Stomach (tissue), 8 donors: ENCODE measurements at regions not wholly inside any gene's neighbourhood (a gene's known extent, or its start where the extent isn't known, plus 50 kb on each side); places are given as distances from the start of the nearest gene placed in this dataset.
A peak's percentile ranks its signal among the peaks of the same experiment; 100 is the strongest.

ENCODE experiments used
- DNase-seq, 2 donors: peaks; one replicate each; pipeline versions ENCODE4 v3.0.0 to v3.0.0-alpha.2; 2013 to 2019
- H3K27ac ChIP-seq, 5 donors: fragments of 200-600 bp in 4 of 5; sonication (generic) in 4 of 5; one replicate each; pipeline ENCODE4 v1.5.1; 2013 to 2019; ENCODE audit warnings: mild to moderate bottlenecking in 1 of 5, moderate library complexity in 1 of 5
- H3K27me3 ChIP-seq, 3 donors: fragments of 200-600 bp; sonication (generic); one replicate each; pipeline ENCODE4 v1.5.1; 2017 to 2019; ENCODE audit warnings: mixed run types in 1 of 3
- H3K36me3 ChIP-seq, 4 donors: fragments of 200-600 bp; sonication (generic); 1 replicate in 3 of 4; 2 replicates in 1 of 4; pipeline ENCODE4 v1.5.1; 2016 to 2019
- H3K4me1 ChIP-seq, 4 donors: fragments of 200-600 bp; sonication (generic); one replicate each; pipeline ENCODE4 v1.5.1; 2016 to 2019
- H3K4me3 ChIP-seq, 4 donors: fragments of 200-600 bp; sonication (generic) in 3 of 4; one replicate each; pipeline ENCODE4 v1.5.1; 2016 to 2019; ENCODE audit warnings: mild to moderate bottlenecking in 1 of 4
- H3K9me3 ChIP-seq, 4 donors: fragments of 200-600 bp; sonication (generic); one replicate each; pipeline ENCODE4 v1.5.1; 2016 to 2019
- CTCF ChIP-seq, 7 experiments: fragments of 450-650 bp in 4 of 7; fragments of 200-600 bp in 3 of 7; sonication (generic) in 3 of 7; IDR thresholded peaks; one replicate each; pipeline ENCODE4 v1.5.1; 2016 to 2019; ENCODE audit warnings: antibody characterized with exemption in 7 of 7, control low read depth in 2 of 7, mild to moderate bottlenecking in 1 of 7
- EP300 ChIP-seq: sonication (generic); formaldehyde crosslinking; IDR thresholded peaks from one replicate; pipeline ENCODE4 v1.6.1; 2017; ENCODE audit warnings: antibody characterized with exemption
- POLR2A ChIP-seq, 4 donors: fragments of 450-650 bp; IDR thresholded peaks; one replicate each; pipeline ENCODE4 v1.6.1; 2016; ENCODE audit warnings: antibody characterized with exemption in 4 of 4, control low read depth in 2 of 4, mild to moderate bottlenecking in 1 of 4, moderate library complexity in 1 of 4
- POLR2AphosphoS5 ChIP-seq, 3 donors: sonication (generic); formaldehyde crosslinking; IDR thresholded peaks; one replicate each; pipeline ENCODE4 v1.6.1; 2016; ENCODE audit warnings: antibody characterized with exemption in 3 of 3
- WGBS, 5 donors: extraction: QIAGEN DNeasy Blood & Tissue Kit in 3 of 5; methylation state at CpG; one replicate each; pipeline versions ENCODE4 v1.1.5 to v1.1.7; 2013 to 2018; 5-methylcytosine and 5-hydroxymethylcytosine counted together
- intact Hi-C: fragments of 100-400 bp; cut with DNase I; formaldehyde crosslinking; loops from one replicate; pipeline ENCODE4 v1.15.1; 2023; ENCODE audit warnings: low total_unique reads
- donor health status: healthy with polysubstance abuse.
- donor health status: Bipolar disorder and iron deficiency.
- donor health status: healthy.

GRCh38 chr12:124497658-124498057, 69.8 kb downstream of the NCOR2 start:
- 44 to 62% (median 53%) methylated on average over 6 to 7 of the region's 7 CpGs for WGBS, 5 donors
- DNase-seq, result peak in 1 of 2 donors; percentile 86
- Histone ChIP-seq H3K4me1 (peaks cover 38 to 72% (median 59%) of the 10 kb centered on the region in 4 donors), H3K27me3 (no peaks in the 10 kb centered on the region), H3K27ac (peak overlapping the region in 4 of 5 donors; percentile 62 to 75 (median 66)), H3K9me3 (no peaks in the 10 kb centered on the region), H3K36me3 (peaks cover 10 to 27% (median 26%) of the 10 kb centered on the region in 4 donors), H3K4me3 (no peak overlapping the region)
- intact Hi-C loops, result no loop called here
- peak in 2 of 3 donors; percentile 15 to 66 for TF ChIP-seq POLR2AphosphoS5 (IDR thresholded peaks at IDR 0.05)
- TF ChIP-seq CTCF (IDR thresholded peaks at IDR 0.05), result no peak

GRCh38 chr12:124497039-124497438, 70.4 kb downstream of the NCOR2 start:
- TF ChIP-seq CTCF (IDR thresholded peaks at IDR 0.05), result no peak
- no peak for TF ChIP-seq EP300
- TF ChIP-seq POLR2AphosphoS5 (IDR thresholded peaks at IDR 0.05), result no peak
- TF ChIP-seq POLR2A (IDR thresholded peaks at IDR 0.05), result no peak
- H3K9me3 ChIP-seq, result no peaks in the 10 kb centered on the region
- H3K36me3 ChIP-seq, result peaks cover 10 to 33% (median 32%) of the 10 kb centered on the region in 4 donors
- WGBS, 5 donors, result 55 to 70% (median 68%) methylated on average over 13 of the region's 13 CpGs
- H3K4me3 ChIP-seq, result no peak overlapping the region
- no peak for DNase-seq
- intact Hi-C loops, result no loop called here
- no peaks in the 10 kb centered on the region for H3K27me3 ChIP-seq
- peak overlapping the region in 3 of 5 donors; percentile 62 to 75 (median 68) for H3K27ac ChIP-seq
- peaks cover 40 to 67% (median 55%) of the 10 kb centered on the region in 4 donors for H3K4me1 ChIP-seq

GRCh38 chr12:124496584-124496983, 70.8 kb downstream of the NCOR2 start:
- Histone ChIP-seq H3K4me1 (peaks cover 45 to 67% (median 51%) of the 10 kb centered on the region in 4 donors), H3K27ac (peak overlapping the region in 2 of 5 donors; percentile 62 to 75), H3K4me3 (no peak overlapping the region), H3K9me3 (no peaks in the 10 kb centered on the region), H3K27me3 (no peaks in the 10 kb centered on the region), H3K36me3 (peaks cover 10 to 38% (median 36%) of the 10 kb centered on the region in 4 donors)
- WGBS, 5 donors, result 72 to 90% (median 83%) methylated on average over 2 to 3 of the region's 3 CpGs
- TF ChIP-seq EP300, result no peak
- no peak for TF ChIP-seq POLR2A (IDR thresholded peaks at IDR 0.05)
- TF ChIP-seq CTCF (IDR thresholded peaks at IDR 0.05), result no peak
- TF ChIP-seq POLR2AphosphoS5 (IDR thresholded peaks at IDR 0.05), result no peak
- no peak for DNase-seq
- intact Hi-C loops, result no loop called here

GRCh38 chr12:124495194-124495983, 72.0 kb downstream of the NCOR2 start:
- intact Hi-C loops, result no loop called here
- Histone ChIP-seq H3K4me3 (no peak overlapping the region), H3K27me3 (no peaks in the 10 kb centered on the region), H3K9me3 (no peaks in the 10 kb centered on the region), H3K27ac (peak overlapping the region in 1 of 5 donors; percentile 75), H3K36me3 (peaks cover 10 to 43% (median 40%) of the 10 kb centered on the region in 4 donors), H3K4me1 (peaks cover 49 to 67% (median 56%) of the 10 kb centered on the region in 4 donors)
- DNase-seq, result no peak
- 85 to 91% (median 89%) methylated on average over 27 to 28 of the region's 28 CpGs for WGBS, 5 donors
- TF ChIP-seq POLR2A (IDR thresholded peaks at IDR 0.05) (no peak), POLR2AphosphoS5 (IDR thresholded peaks at IDR 0.05) (no peak), CTCF (IDR thresholded peaks at IDR 0.05) (no peak), EP300 (no peak)
